ENCODE measurements at regions not wholly inside any gene's neighbourhood (a gene's known extent, or its start where the extent isn't known, plus 50 kb on each side); places are given as distances from the start of the nearest gene placed in this dataset.

DNA sequence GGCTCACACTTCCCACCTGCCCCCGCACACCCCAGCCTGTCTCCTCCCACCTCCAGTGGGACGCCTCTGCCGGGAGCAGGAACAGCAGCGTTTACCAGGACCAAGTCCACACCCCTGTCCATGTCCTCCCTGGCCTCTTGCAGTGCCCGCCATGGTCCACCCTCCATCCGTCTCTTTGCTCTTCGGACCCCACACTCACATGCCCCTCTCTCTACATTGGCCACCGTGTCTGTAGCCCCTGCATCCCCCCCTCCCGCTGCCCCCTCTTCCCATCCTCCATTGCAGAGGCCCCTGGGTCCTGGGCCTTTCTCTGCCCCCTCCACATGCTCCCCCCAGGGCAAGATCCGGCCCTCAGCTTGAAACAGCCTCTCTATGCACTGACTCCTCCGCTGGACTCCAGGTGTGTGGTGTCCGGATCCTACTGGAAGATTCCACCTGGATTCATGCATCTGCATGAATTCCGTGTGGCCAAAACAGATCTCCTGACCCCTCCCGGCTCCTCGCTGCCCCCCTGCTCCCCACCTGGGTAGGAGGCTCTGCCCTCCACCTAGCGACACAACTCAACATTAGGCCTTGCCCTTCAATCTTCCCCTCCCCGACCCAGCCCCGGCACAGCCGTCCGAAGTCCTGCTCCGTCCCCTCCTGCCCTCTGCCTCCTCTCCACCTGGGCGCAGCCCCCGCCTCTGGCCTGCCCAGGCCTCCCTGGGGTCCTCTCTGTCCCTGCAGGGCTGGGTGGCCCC lies 168.5 kb downstream of the OLFM1 start:
- dilution Hi-C loops (cut with MboI; ENCODE audit: extremely low pct_ligation_motif_present, low sequenced_read_pairs): no loop called here
- no peak for DNase-seq (ENCODE audit: low read depth, low spot score)
- Histone ChIP-seq H3K79me2 (ENCODE audit: control insufficient read depth, insufficient read depth, low read length) (no peaks in the 10 kb centered on the region), H3K4me2 (ENCODE audit: control insufficient read depth, extremely low read depth, insufficient read depth, low read depth, low read length) (no peak overlapping the region), H3K27me3 (ENCODE audit: control insufficient read depth, extremely low read depth, insufficient read depth, low read length) (no peaks in the 10 kb centered on the region), H2AFZ (ENCODE audit: control insufficient read depth, low read length) (no peak overlapping the region), H3K4me1 (ENCODE audit: control insufficient read depth, extremely low read depth, insufficient read depth, low read length) (no peaks in the 10 kb centered on the region), H3K4me3 (ENCODE audit: control insufficient read depth in 2 of 3, extremely low read depth in 1 of 3, insufficient read depth in 2 of 3, low read depth in 1 of 3, low read length in 3 of 3) (no peak overlapping the region), H3K9me1 (ENCODE audit: control insufficient read depth, extremely low read depth, insufficient read depth, low read length) (no peaks in the 10 kb centered on the region), H4K20me1 (ENCODE audit: control insufficient read depth, extremely low read depth, insufficient read depth, low read length) (no peaks in the 10 kb centered on the region), H3K9ac (ENCODE audit: control insufficient read depth, extremely low read depth, insufficient read depth, low read length) (no peak overlapping the region), H3K36me3 (ENCODE audit: control insufficient read depth in 2 of 2, extremely low read depth in 1 of 2, insufficient read depth in 2 of 2, low read length in 2 of 2) (no peaks in the 10 kb centered on the region), H3K9me3 (ENCODE audit: control insufficient read depth, low read depth, low read length) (peaks cover 2% of the 10 kb centered on the region), H3K27ac (ENCODE audit: control insufficient read depth, insufficient read depth, low read length) (no peak overlapping the region)
- TF ChIP-seq, protein P1, sequence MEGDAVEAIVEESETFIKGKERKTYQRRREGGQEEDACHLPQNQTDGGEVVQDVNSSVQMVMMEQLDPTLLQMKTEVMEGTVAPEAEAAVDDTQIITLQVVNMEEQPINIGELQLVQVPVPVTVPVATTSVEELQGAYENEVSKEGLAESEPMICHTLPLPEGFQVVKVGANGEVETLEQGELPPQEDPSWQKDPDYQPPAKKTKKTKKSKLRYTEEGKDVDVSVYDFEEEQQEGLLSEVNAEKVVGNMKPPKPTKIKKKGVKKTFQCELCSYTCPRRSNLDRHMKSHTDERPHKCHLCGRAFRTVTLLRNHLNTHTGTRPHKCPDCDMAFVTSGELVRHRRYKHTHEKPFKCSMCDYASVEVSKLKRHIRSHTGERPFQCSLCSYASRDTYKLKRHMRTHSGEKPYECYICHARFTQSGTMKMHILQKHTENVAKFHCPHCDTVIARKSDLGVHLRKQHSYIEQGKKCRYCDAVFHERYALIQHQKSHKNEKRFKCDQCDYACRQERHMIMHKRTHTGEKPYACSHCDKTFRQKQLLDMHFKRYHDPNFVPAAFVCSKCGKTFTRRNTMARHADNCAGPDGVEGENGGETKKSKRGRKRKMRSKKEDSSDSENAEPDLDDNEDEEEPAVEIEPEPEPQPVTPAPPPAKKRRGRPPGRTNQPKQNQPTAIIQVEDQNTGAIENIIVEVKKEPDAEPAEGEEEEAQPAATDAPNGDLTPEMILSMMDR (optimal IDR thresholded peaks at IDR 0.05 in 1 of 3, IDR thresholded peaks at IDR 0.05 in 1 of 3, conservative IDR thresholded peaks at IDR 0.05 in 1 of 3; ENCODE audit: extremely low read depth in 1 of 3, insufficient read depth in 2 of 3, low read length in 3 of 3): no peak
- TF ChIP-seq EZH2 (IDR thresholded peaks at IDR 0.05; ENCODE audit: low read length): no peak
- no peak for FAIRE-seq

DNA sequence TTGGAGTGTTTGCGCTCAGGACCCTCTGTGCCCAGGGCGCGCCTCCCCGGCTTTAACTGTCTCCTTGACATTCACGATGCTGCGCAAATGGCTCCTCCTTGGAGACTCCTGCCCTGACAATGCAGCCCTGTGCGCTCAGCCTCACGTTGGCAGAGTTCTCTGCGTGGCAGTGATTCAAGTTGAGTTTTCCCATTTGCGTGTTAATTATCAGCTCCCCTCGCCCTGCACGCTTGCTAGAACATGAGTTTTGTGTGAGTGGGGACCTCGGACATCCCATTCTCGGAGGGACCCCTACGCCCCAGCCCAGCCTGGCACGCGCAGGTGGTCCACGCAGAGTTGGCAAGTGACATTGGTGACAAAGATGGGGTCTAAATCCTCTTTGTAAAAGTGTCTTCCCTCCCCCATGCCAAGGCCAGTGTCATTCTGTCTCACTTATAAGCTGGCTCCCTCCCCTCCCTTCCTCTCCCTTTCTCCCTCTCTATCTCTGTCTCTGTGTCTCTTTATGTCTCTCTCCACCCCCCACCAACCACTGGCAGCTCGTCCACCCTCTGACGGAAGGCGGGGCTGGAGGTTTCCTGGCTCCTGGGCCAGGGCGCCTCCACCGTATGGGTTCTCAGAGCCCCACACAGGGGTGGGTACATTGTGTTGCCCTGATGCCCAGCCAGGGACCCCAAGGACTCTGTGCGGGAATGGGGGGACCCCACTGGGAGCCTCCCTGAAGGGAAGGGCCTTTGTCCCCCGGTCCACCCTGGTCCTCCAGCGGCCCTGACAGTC lies 169.3 kb downstream of the OLFM1 start:
- FAIRE-seq (no peak), DNase-seq (ENCODE audit: low read depth, low spot score) (no peak)
- Histone ChIP-seq H3K27ac (ENCODE audit: control insufficient read depth, insufficient read depth, low read length) (no peak overlapping the region), H3K79me2 (ENCODE audit: control insufficient read depth, insufficient read depth, low read length) (no peaks in the 10 kb centered on the region), H3K4me2 (ENCODE audit: control insufficient read depth, extremely low read depth, insufficient read depth, low read depth, low read length) (no peak overlapping the region), H3K4me1 (ENCODE audit: control insufficient read depth, extremely low read depth, insufficient read depth, low read length) (no peaks in the 10 kb centered on the region), H4K20me1 (ENCODE audit: control insufficient read depth, extremely low read depth, insufficient read depth, low read length) (no peaks in the 10 kb centered on the region), H3K9me3 (ENCODE audit: control insufficient read depth, low read depth, low read length) (peaks cover 2% of the 10 kb centered on the region), H3K27me3 (ENCODE audit: control insufficient read depth, extremely low read depth, insufficient read depth, low read length) (no peaks in the 10 kb centered on the region), H3K9ac (ENCODE audit: control insufficient read depth, extremely low read depth, insufficient read depth, low read length) (no peak overlapping the region), H3K9me1 (ENCODE audit: control insufficient read depth, extremely low read depth, insufficient read depth, low read length) (no peaks in the 10 kb centered on the region), H3K4me3 (ENCODE audit: control insufficient read depth in 2 of 3, extremely low read depth in 1 of 3, insufficient read depth in 2 of 3, low read depth in 1 of 3, low read length in 3 of 3) (no peak overlapping the region), H3K36me3 (ENCODE audit: control insufficient read depth in 2 of 2, extremely low read depth in 1 of 2, insufficient read depth in 2 of 2, low read length in 2 of 2) (no peaks in the 10 kb centered on the region), H2AFZ (ENCODE audit: control insufficient read depth, low read length) (no peak overlapping the region)
- no peak for TF ChIP-seq EZH2 (IDR thresholded peaks at IDR 0.05; ENCODE audit: low read length)
- TF ChIP-seq, protein P1 (optimal IDR thresholded peaks at IDR 0.05 in 1 of 3, IDR thresholded peaks at IDR 0.05 in 1 of 3, conservative IDR thresholded peaks at IDR 0.05 in 1 of 3; ENCODE audit: extremely low read depth in 1 of 3, insufficient read depth in 2 of 3, low read length in 3 of 3): no peak
- dilution Hi-C loops (cut with MboI; ENCODE audit: extremely low pct_ligation_motif_present, low sequenced_read_pairs): no loop called here

All from keratinocyte (primary cell).